H9 (cell line): ENCODE measurements at regions not wholly inside any gene's neighbourhood (a gene's known extent, or its start where the extent isn't known, plus 50 kb on each side); places are given as distances from the start of the nearest gene placed in this dataset.

ENCODE experiments used
- DNase-seq: peaks from one replicate; pipeline ENCODE4 v3.0.0-alpha.2; 2017
- H2AFZ ChIP-seq: one replicate; pipeline ENCODE4 v1.6.1; 2013; ENCODE audit warnings: mild to moderate bottlenecking, low read length, control low read depth, moderate library complexity
- H2AK5ac ChIP-seq: 2 replicates; pipeline ENCODE4 v1.6.1; 2013; ENCODE audit warnings: low read length, control low read depth, mixed read lengths; ENCODE audit not compliant: insufficient read length
- H2BK120ac ChIP-seq: one replicate; pipeline ENCODE4 v1.6.1; 2013; ENCODE audit warnings: low read depth, mild to moderate bottlenecking, low read length, control low read depth, inconsistent platforms; ENCODE audit not compliant: poor library complexity, severe bottlenecking
- H2BK12ac ChIP-seq: 2 replicates; pipeline ENCODE4 v1.6.1; 2013; ENCODE audit warnings: low read length, control low read depth, mixed read lengths, low read depth; ENCODE audit not compliant: insufficient read length
- H2BK15ac ChIP-seq: 2 replicates; pipeline ENCODE4 v1.6.1; 2013; ENCODE audit warnings: low read depth, low read length, control low read depth
- H2BK20ac ChIP-seq: one replicate; pipeline ENCODE4 v1.6.1; 2013; ENCODE audit warnings: low read depth, mild to moderate bottlenecking, low read length, control low read depth, inconsistent platforms; ENCODE audit not compliant: poor library complexity, severe bottlenecking
- H2BK5ac ChIP-seq: 2 replicates; pipeline ENCODE4 v1.6.1; 2013; ENCODE audit warnings: low read length, control low read depth, mixed read lengths; ENCODE audit not compliant: insufficient read length
- H3K14ac ChIP-seq: 2 replicates; pipeline ENCODE4 v1.6.1; 2013; ENCODE audit warnings: low read length, control low read depth; ENCODE audit not compliant: insufficient read depth
- H3K18ac ChIP-seq: 2 replicates; pipeline ENCODE4 v1.6.1; 2013; ENCODE audit warnings: low read depth, mild to moderate bottlenecking, mixed read lengths, low read length, control low read depth; ENCODE audit not compliant: insufficient read length
- H3K23ac ChIP-seq: 2 replicates; pipeline ENCODE4 v1.6.1; 2013; ENCODE audit warnings: low read length, control low read depth, mixed read lengths, low read depth; ENCODE audit not compliant: insufficient read length
- H3K23me2 ChIP-seq: 2 replicates; pipeline ENCODE4 v1.6.1; 2013; ENCODE audit warnings: low read depth, mild to moderate bottlenecking, mixed read lengths, low read length, control low read depth; ENCODE audit not compliant: insufficient read length, poor library complexity, severe bottlenecking
- H3K27ac ChIP-seq: 2 replicates; pipeline ENCODE4 v1.5.1; 2013; ENCODE audit warnings: low read length, control low read depth, mixed read lengths, low read depth; ENCODE audit not compliant: insufficient read length
- H3K27me3 ChIP-seq: 2 replicates; pipeline ENCODE4 v1.6.1; 2013; ENCODE audit warnings: low read length, control low read depth, inconsistent platforms; ENCODE audit not compliant: insufficient read depth
- H3K4ac ChIP-seq: 2 replicates; pipeline ENCODE4 v1.6.1; 2013; ENCODE audit warnings: low read depth, mild to moderate bottlenecking, control low read depth, inconsistent platforms, low read length, moderate library complexity
- H3K4me1 ChIP-seq: 2 replicates; pipeline ENCODE4 v1.6.1; 2013; ENCODE audit warnings: low read length, control low read depth, inconsistent platforms; ENCODE audit not compliant: insufficient read depth
- H3K4me2 ChIP-seq: 2 replicates; pipeline ENCODE4 v1.6.1; 2013; ENCODE audit warnings: low read length, control low read depth, mixed read lengths; ENCODE audit not compliant: insufficient read length, insufficient read depth
- H3K56ac ChIP-seq: 2 replicates; pipeline ENCODE4 v1.6.1; 2013; ENCODE audit warnings: low read depth, mild to moderate bottlenecking, mixed read lengths, low read length, control low read depth; ENCODE audit not compliant: insufficient read length
- H3K79me1 ChIP-seq: 2 replicates; pipeline ENCODE4 v1.6.1; 2013; ENCODE audit warnings: low read depth, mild to moderate bottlenecking, moderate library complexity, low read length, control low read depth, inconsistent platforms; ENCODE audit not compliant: insufficient read depth, poor library complexity, severe bottlenecking
- H3K79me2 ChIP-seq: 2 replicates; pipeline ENCODE4 v1.6.1; 2013; ENCODE audit warnings: low read length, control low read depth, inconsistent platforms; ENCODE audit not compliant: insufficient read depth
- H3K9ac ChIP-seq: 2 replicates; pipeline ENCODE4 v1.6.1; 2013; ENCODE audit warnings: low read length, control low read depth, mixed read lengths; ENCODE audit not compliant: insufficient read length; ENCODE audit errors: extremely low read depth
- H3K9me3 ChIP-seq: one replicate; pipeline ENCODE4 v1.6.1; 2013; ENCODE audit warnings: low read depth, low read length, inconsistent platforms; ENCODE audit not compliant: control insufficient read depth
- H3T11ph ChIP-seq: one replicate; pipeline ENCODE4 v1.6.1; 2013; ENCODE audit warnings: mild to moderate bottlenecking, low read length, control low read depth, inconsistent platforms
- H4K20me1 ChIP-seq: one replicate; pipeline ENCODE4 v1.6.1; 2013; ENCODE audit not compliant: control insufficient read depth, insufficient read length, insufficient read depth
- H4K5ac ChIP-seq: 2 replicates; pipeline ENCODE4 v1.6.1; 2013; ENCODE audit warnings: low read depth, mild to moderate bottlenecking, mixed read lengths, low read length, control low read depth; ENCODE audit not compliant: insufficient read length
- H4K8ac ChIP-seq: replicated peaks from 2 replicates; pipeline ENCODE4 v1.6.1; 2013; ENCODE audit warnings: low read length, control low read depth, mixed read lengths, low read depth; ENCODE audit not compliant: insufficient read length
- H4K91ac ChIP-seq: 2 replicates; pipeline ENCODE4 v1.6.1; 2013; ENCODE audit warnings: low read depth, mild to moderate bottlenecking, moderate library complexity, mixed read lengths, low read length, control low read depth; ENCODE audit not compliant: insufficient read length
- H3K27ac Mint-ChIP-seq, 3 experiments: 2 replicates in 2 of 3; 3 replicates in 1 of 3; pipeline ENCODE4 v1.8.0; 2020 to 2021; ENCODE audit warnings: mixed read lengths in 3 of 3, mild to moderate bottlenecking in 1 of 3, moderate library complexity in 1 of 3
- H3K27me3 Mint-ChIP-seq: 2 replicates; pipeline ENCODE4 v1.8.0; 2021; ENCODE audit warnings: low read depth, mild to moderate bottlenecking, moderate library complexity, mixed read lengths
- H3K36me3 Mint-ChIP-seq, 3 experiments: 2 replicates in 2 of 3; 3 replicates in 1 of 3; pipeline ENCODE4 v1.8.0; 2020 to 2021; ENCODE audit warnings: low read depth in 3 of 3, mixed read lengths in 3 of 3; ENCODE audit not compliant: insufficient read depth in 1 of 3
- H3K4me1 Mint-ChIP-seq, 2 experiments: 2 replicates each; pipeline ENCODE4 v1.8.0; 2020; ENCODE audit warnings: mixed read lengths in 2 of 2
- H3K4me3 Mint-ChIP-seq, 2 experiments: 2 replicates in 1 of 2; 3 replicates in 1 of 2; pipeline ENCODE4 v1.8.0; 2020 to 2021; ENCODE audit warnings: mild to moderate bottlenecking in 2 of 2, mixed read lengths in 2 of 2, moderate library complexity in 1 of 2
- H3K9me3 Mint-ChIP-seq, 2 experiments: 2 replicates in 1 of 2; 3 replicates in 1 of 2; pipeline ENCODE4 v1.8.0; 2020; ENCODE audit warnings: mild to moderate bottlenecking in 2 of 2, mixed read lengths in 2 of 2, moderate library complexity in 1 of 2
- WGBS: extraction: QIAGEN DNeasy Blood & Tissue Kit; methylation state at CpG from one replicate; pipeline ENCODE4 v1.1.7; 2013; ENCODE audit warnings: missing lambda C conversion rate, low lambda C conversion rate, mixed read lengths; ENCODE audit not compliant: insufficient read length; ENCODE audit errors: extremely low coverage; 5-methylcytosine and 5-hydroxymethylcytosine counted together
- TF ChIP-seq, protein P1 (sequence below): fragments of 200-600 bp; sonication (generic); conservative IDR thresholded peaks from 3 replicates; pipeline ENCODE4 v1.8.0; 2021; ENCODE audit warnings: antibody characterized with exemption, mild to moderate bottlenecking

GRCh38 chr13:40336228-40337221 lies 329.9 kb downstream of the FOXO1 start:
- Histone ChIP-seq H3K23me2 (no peaks in the 10 kb centered on the region), H3K79me2 (no peaks in the 10 kb centered on the region), H2BK5ac (no peak overlapping the region), H3K4me1 (peaks cover 7% of the 10 kb centered on the region), H2AFZ (no peak overlapping the region), H4K91ac (no peak overlapping the region), H3K14ac (no peak overlapping the region), H4K8ac (no peak overlapping the region), H3K27ac (no peak overlapping the region), H3K9ac (no peak overlapping the region), H3K27me3 (no peaks in the 10 kb centered on the region), H3K9me3 (no peaks in the 10 kb centered on the region), H3K79me1 (no peaks in the 10 kb centered on the region), H4K5ac (no peak overlapping the region), H3K56ac (no peak overlapping the region), H2BK15ac (no peak overlapping the region), H3K4ac (no peak overlapping the region), H3K18ac (no peak overlapping the region), H3K4me2 (no peak overlapping the region), H4K20me1 (no peaks in the 10 kb centered on the region), H2BK20ac (no peak overlapping the region), H2BK12ac (no peak overlapping the region), H2AK5ac (no peak overlapping the region), H3K23ac (no peak overlapping the region), H3T11ph (no peak overlapping the region), H2BK120ac (no peak overlapping the region)
- no CpG with 5 or more reads among the region's 7 CpGs for WGBS
- H3K27me3 Mint-ChIP-seq: no peaks in the 10 kb centered on the region
- H3K9me3 Mint-ChIP-seq: no peaks in the 10 kb centered on the region
- TF ChIP-seq, protein P1, sequence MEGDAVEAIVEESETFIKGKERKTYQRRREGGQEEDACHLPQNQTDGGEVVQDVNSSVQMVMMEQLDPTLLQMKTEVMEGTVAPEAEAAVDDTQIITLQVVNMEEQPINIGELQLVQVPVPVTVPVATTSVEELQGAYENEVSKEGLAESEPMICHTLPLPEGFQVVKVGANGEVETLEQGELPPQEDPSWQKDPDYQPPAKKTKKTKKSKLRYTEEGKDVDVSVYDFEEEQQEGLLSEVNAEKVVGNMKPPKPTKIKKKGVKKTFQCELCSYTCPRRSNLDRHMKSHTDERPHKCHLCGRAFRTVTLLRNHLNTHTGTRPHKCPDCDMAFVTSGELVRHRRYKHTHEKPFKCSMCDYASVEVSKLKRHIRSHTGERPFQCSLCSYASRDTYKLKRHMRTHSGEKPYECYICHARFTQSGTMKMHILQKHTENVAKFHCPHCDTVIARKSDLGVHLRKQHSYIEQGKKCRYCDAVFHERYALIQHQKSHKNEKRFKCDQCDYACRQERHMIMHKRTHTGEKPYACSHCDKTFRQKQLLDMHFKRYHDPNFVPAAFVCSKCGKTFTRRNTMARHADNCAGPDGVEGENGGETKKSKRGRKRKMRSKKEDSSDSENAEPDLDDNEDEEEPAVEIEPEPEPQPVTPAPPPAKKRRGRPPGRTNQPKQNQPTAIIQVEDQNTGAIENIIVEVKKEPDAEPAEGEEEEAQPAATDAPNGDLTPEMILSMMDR: no peak
- no peaks in the 10 kb centered on the region for H3K36me3 Mint-ChIP-seq
- peaks cover 36 to 43% of the 10 kb centered on the region in 2 experiments for H3K4me1 Mint-ChIP-seq
- H3K27ac Mint-ChIP-seq: no peak overlapping the region
- no peak for DNase-seq
- no peak overlapping the region for H3K4me3 Mint-ChIP-seq
